Liver (tissue), 8 donors: ENCODE measurements at regions not wholly inside any gene's neighbourhood (a gene's known extent, or its start where the extent isn't known, plus 50 kb on each side); places are given as distances from the start of the nearest gene placed in this dataset.

Experiments
- DNase-seq: peaks from one replicate; pipeline ENCODE4 v3.0.0-alpha.2; 2017; ENCODE audit warnings: low spot score
- H3K27ac ChIP-seq, 2 donors: one replicate each; pipeline ENCODE4 v1.7.0; 2013; ENCODE audit warnings: inconsistent platforms in 2 of 2, low read length in 2 of 2, control low read depth in 1 of 2, low read depth in 1 of 2, mild to moderate bottlenecking in 1 of 2
- H3K27me3 ChIP-seq, 4 donors: one replicate each; pipeline versions ENCODE4 v1.6.1 to v1.7.0; 2013; ENCODE audit warnings: low read length in 3 of 4, inconsistent platforms in 1 of 4, mild to moderate bottlenecking in 1 of 4, moderate library complexity in 1 of 4; ENCODE audit not compliant: control insufficient read depth in 4 of 4, insufficient read depth in 4 of 4
- H3K36me3 ChIP-seq, 4 donors: one replicate each; pipeline versions ENCODE4 v1.6.1 to v1.7.0; 2013; ENCODE audit warnings: low read length in 3 of 4, mild to moderate bottlenecking in 3 of 4, low read depth in 1 of 4, moderate library complexity in 1 of 4; ENCODE audit not compliant: control insufficient read depth in 4 of 4, insufficient read depth in 3 of 4
- H3K4me1 ChIP-seq, 4 donors: one replicate each; pipeline versions ENCODE4 v1.6.1 to v1.7.0; 2013; ENCODE audit warnings: low read length in 3 of 4, mild to moderate bottlenecking in 3 of 4, moderate library complexity in 1 of 4; ENCODE audit not compliant: control insufficient read depth in 4 of 4, insufficient read depth in 4 of 4
- H3K4me3 ChIP-seq, 3 donors: one replicate each; pipeline versions ENCODE4 v1.6.1 to v1.7.0; 2013; ENCODE audit warnings: low read length in 3 of 3, control low read depth in 1 of 3, low read depth in 1 of 3, mild to moderate bottlenecking in 1 of 3
- H3K9ac ChIP-seq, 2 donors: one replicate each; pipeline ENCODE4 v1.7.0; 2013; ENCODE audit warnings: low read length in 2 of 2, mild to moderate bottlenecking in 2 of 2, moderate library complexity in 2 of 2, control low read depth in 1 of 2, low read depth in 1 of 2
- H3K9me3 ChIP-seq, 4 donors: one replicate each; pipeline versions ENCODE4 v1.6.1 to v1.7.0; 2013; ENCODE audit warnings: low read length in 3 of 4; ENCODE audit not compliant: control insufficient read depth in 4 of 4
- EGR1 ChIP-seq, 2 donors: IDR thresholded peaks; 2 replicates each; pipeline ENCODE4 v1.6.1; 2016 to 2018; ENCODE audit warnings: antibody characterized with exemption in 2 of 2, low read depth in 2 of 2
- FOXA1 ChIP-seq: IDR thresholded peaks from 2 replicates; pipeline ENCODE4 v1.6.1; 2016; ENCODE audit warnings: antibody characterized with exemption
- NR2F2 ChIP-seq: IDR thresholded peaks from 2 replicates; pipeline ENCODE4 v1.6.1; 2016; ENCODE audit warnings: antibody characterized with exemption
- RAD21 ChIP-seq, 2 donors: IDR thresholded peaks; 2 replicates each; pipeline ENCODE4 v1.6.1; 2016; ENCODE audit warnings: antibody characterized with exemption in 2 of 2, mild to moderate bottlenecking in 2 of 2
- RXRA ChIP-seq, 2 donors: IDR thresholded peaks; 2 replicates each; pipeline ENCODE4 v1.6.1; 2017 to 2018; ENCODE audit warnings: antibody characterized with exemption in 2 of 2, mild to moderate bottlenecking in 1 of 2
- YY1 ChIP-seq: IDR thresholded peaks from 2 replicates; pipeline ENCODE4 v1.6.1; 2016; ENCODE audit warnings: antibody characterized with exemption, mild to moderate bottlenecking
- WGBS: extraction: QIAGEN DNeasy Blood & Tissue Kit; methylation state at CpG from one replicate; pipeline ENCODE4 v1.1.7; 2013; 5-methylcytosine and 5-hydroxymethylcytosine counted together
- TF ChIP-seq, protein P1 (sequence below): IDR thresholded peaks from 2 replicates; pipeline ENCODE4 v1.6.1; 2016; ENCODE audit warnings: antibody characterized with exemption
- TF ChIP-seq, protein P2 (sequence below): IDR thresholded peaks from 2 replicates; pipeline ENCODE4 v1.6.1; 2016; ENCODE audit warnings: antibody characterized with exemption, mild to moderate bottlenecking
- TF ChIP-seq, protein P3 (sequence below): IDR thresholded peaks from 2 replicates; pipeline ENCODE4 v1.6.1; 2016; ENCODE audit warnings: antibody characterized with exemption
- TF ChIP-seq, protein P4 (sequence below): IDR thresholded peaks from 2 replicates; pipeline ENCODE4 v1.6.1; 2016; ENCODE audit warnings: antibody characterized with exemption
- TF ChIP-seq, protein P5 (sequence below): fragments of 150-350 bp; IDR thresholded peaks from 2 replicates; pipeline ENCODE4 v1.5.1; 2017; ENCODE audit warnings: improper control_type of control experiment, low read depth, low read length; ENCODE audit not compliant: missing input control
- donor health status: healthy.
- donor health status: healthy.
- donor health status: healthy.
- donor health status: healthy.
- donor health status: healthy.

DNA sequence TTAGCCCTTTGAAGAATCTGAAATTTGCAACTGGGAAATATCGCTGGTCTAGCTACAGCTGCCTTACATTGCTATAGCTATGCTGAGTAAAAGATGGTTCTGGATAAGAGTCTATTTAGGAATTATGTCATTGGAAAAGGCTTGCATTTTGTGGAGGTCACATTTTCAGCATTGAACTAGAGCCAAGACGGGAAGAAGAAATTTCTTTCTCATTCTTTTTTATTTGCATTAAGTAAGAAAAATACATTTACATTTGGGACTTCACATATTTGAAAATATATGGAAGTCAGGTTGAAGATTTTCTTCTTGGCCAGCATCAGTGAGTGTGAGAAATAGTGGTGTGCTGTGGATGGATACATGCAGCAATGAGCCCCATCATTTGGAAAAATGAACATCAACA, 291.6 kb downstream of the PTBP2 start:
- Histone ChIP-seq H3K4me1 (no peaks in the 10 kb centered on the region), H3K27me3 (no peaks in the 10 kb centered on the region), H3K4me3 (no peak overlapping the region), H3K9ac (no peak overlapping the region), H3K27ac (no peak overlapping the region), H3K9me3 (no peaks in the 10 kb centered on the region), H3K36me3 (no peaks in the 10 kb centered on the region)
- 86% methylated on average over 2 of the region's 2 CpGs for WGBS
- no peak for DNase-seq
- TF ChIP-seq RXRA (IDR thresholded peaks at IDR 0.05) (no peak), RAD21 (IDR thresholded peaks at IDR 0.05) (no peak)
- TF ChIP-seq, protein P1, sequence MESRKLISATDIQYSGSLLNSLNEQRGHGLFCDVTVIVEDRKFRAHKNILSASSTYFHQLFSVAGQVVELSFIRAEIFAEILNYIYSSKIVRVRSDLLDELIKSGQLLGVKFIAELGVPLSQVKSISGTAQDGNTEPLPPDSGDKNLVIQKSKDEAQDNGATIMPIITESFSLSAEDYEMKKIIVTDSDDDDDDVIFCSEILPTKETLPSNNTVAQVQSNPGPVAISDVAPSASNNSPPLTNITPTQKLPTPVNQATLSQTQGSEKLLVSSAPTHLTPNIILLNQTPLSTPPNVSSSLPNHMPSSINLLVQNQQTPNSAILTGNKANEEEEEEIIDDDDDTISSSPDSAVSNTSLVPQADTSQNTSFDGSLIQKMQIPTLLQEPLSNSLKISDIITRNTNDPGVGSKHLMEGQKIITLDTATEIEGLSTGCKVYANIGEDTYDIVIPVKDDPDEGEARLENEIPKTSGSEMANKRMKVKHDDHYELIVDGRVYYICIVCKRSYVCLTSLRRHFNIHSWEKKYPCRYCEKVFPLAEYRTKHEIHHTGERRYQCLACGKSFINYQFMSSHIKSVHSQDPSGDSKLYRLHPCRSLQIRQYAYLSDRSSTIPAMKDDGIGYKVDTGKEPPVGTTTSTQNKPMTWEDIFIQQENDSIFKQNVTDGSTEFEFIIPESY = no peak
- TF ChIP-seq, protein P2, sequence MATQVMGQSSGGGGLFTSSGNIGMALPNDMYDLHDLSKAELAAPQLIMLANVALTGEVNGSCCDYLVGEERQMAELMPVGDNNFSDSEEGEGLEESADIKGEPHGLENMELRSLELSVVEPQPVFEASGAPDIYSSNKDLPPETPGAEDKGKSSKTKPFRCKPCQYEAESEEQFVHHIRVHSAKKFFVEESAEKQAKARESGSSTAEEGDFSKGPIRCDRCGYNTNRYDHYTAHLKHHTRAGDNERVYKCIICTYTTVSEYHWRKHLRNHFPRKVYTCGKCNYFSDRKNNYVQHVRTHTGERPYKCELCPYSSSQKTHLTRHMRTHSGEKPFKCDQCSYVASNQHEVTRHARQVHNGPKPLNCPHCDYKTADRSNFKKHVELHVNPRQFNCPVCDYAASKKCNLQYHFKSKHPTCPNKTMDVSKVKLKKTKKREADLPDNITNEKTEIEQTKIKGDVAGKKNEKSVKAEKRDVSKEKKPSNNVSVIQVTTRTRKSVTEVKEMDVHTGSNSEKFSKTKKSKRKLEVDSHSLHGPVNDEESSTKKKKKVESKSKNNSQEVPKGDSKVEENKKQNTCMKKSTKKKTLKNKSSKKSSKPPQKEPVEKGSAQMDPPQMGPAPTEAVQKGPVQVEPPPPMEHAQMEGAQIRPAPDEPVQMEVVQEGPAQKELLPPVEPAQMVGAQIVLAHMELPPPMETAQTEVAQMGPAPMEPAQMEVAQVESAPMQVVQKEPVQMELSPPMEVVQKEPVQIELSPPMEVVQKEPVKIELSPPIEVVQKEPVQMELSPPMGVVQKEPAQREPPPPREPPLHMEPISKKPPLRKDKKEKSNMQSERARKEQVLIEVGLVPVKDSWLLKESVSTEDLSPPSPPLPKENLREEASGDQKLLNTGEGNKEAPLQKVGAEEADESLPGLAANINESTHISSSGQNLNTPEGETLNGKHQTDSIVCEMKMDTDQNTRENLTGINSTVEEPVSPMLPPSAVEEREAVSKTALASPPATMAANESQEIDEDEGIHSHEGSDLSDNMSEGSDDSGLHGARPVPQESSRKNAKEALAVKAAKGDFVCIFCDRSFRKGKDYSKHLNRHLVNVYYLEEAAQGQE = no peak
- TF ChIP-seq, protein P3, sequence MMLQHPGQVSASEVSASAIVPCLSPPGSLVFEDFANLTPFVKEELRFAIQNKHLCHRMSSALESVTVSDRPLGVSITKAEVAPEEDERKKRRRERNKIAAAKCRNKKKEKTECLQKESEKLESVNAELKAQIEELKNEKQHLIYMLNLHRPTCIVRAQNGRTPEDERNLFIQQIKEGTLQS = no peak
- TF ChIP-seq, protein P4, sequence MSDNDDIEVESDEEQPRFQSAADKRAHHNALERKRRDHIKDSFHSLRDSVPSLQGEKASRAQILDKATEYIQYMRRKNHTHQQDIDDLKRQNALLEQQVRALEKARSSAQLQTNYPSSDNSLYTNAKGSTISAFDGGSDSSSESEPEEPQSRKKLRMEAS = no peak

DNA sequence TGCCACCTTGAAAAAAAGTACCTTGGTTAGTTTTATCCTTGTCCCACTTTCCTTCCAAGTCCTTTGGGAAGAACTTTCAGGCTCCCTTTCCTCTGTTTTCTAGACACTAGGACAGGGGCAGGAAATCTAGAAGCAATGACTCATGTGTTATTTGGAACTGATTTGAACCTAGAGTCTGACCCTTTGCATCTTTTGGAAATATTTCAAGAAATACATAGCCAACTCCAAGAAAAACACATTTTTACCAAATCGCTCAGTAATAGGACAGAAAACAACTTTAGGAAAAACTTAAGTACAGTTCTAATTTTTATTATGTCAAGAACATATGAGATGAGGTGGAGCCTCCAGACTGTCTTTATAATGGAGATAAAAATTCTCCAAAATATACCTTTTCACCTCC, 292.4 kb downstream of the PTBP2 start:
- no peaks in the 10 kb centered on the region for H3K27me3 ChIP-seq
- no peak overlapping the region for H3K4me3 ChIP-seq
- H3K9me3 ChIP-seq = no peaks in the 10 kb centered on the region
- TF ChIP-seq NR2F2 = no peak
- no peak for TF ChIP-seq YY1
- TF ChIP-seq, protein P3 = no peak
- 65% methylated on average over 1 of the region's 1 CpG for WGBS
- no peaks in the 10 kb centered on the region for H3K4me1 ChIP-seq
- no peaks in the 10 kb centered on the region for H3K36me3 ChIP-seq
- no peak overlapping the region for H3K9ac ChIP-seq
- DNase-seq = no peak
- H3K27ac ChIP-seq = no peak overlapping the region

DNA sequence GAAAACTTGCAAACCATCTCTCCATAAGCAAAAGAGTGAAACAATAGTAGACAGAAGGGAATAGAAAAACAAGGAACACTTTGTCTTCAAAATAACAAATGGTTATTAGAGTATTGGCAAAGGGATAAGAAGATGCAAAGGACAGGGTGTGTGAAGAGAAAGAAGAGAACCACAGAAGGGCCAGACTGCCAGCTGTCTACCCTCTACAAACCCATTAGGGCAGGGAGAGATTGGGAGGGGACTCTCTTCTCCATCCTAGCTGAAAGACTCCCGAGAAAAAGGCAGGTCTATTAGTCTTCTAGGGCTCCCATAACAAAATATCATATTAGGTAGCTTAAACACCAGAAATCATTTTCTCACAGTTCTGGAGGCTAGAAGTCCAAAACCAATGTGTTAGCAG, 292.8 kb downstream of the PTBP2 start:
- TF ChIP-seq EGR1 (IDR thresholded peaks at IDR 0.05; ENCODE audit: low read depth in 2 of 2) (no peak), RAD21 (IDR thresholded peaks at IDR 0.05) (no peak), YY1 (no peak), RXRA (IDR thresholded peaks at IDR 0.05) (no peak), FOXA1 (no peak)
- TF ChIP-seq, protein P5, sequence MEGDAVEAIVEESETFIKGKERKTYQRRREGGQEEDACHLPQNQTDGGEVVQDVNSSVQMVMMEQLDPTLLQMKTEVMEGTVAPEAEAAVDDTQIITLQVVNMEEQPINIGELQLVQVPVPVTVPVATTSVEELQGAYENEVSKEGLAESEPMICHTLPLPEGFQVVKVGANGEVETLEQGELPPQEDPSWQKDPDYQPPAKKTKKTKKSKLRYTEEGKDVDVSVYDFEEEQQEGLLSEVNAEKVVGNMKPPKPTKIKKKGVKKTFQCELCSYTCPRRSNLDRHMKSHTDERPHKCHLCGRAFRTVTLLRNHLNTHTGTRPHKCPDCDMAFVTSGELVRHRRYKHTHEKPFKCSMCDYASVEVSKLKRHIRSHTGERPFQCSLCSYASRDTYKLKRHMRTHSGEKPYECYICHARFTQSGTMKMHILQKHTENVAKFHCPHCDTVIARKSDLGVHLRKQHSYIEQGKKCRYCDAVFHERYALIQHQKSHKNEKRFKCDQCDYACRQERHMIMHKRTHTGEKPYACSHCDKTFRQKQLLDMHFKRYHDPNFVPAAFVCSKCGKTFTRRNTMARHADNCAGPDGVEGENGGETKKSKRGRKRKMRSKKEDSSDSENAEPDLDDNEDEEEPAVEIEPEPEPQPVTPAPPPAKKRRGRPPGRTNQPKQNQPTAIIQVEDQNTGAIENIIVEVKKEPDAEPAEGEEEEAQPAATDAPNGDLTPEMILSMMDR = no peak
- TF ChIP-seq, protein P3 = no peak
- TF ChIP-seq, protein P4 = no peak
- TF ChIP-seq, protein P2 = no peak
- DNase-seq = no peak
- no peak overlapping the region for H3K27ac ChIP-seq
- WGBS = 80% methylated on average over 1 of the region's 1 CpG
- no peak overlapping the region for H3K9ac ChIP-seq
- no peaks in the 10 kb centered on the region for H3K9me3 ChIP-seq
- H3K4me1 ChIP-seq = no peaks in the 10 kb centered on the region
- H3K4me3 ChIP-seq = no peak overlapping the region
- H3K27me3 ChIP-seq = peaks cover 0 to 2% (median 0%) of the 10 kb centered on the region in 4 donors
- no peaks in the 10 kb centered on the region for H3K36me3 ChIP-seq
